Upper lobe of left lung (tissue), 6 donors: ENCODE measurements at regions not wholly inside any gene's neighbourhood (a gene's known extent, or its start where the extent isn't known, plus 50 kb on each side); places are given as distances from the start of the nearest gene placed in this dataset.

ENCODE experiments used
- ATAC-seq, 2 donors: fragments of 200-7000 bp; cut with Tn5 transposase; one replicate each; pipeline ENCODE4 v1.9.1; 2022; ENCODE audit warnings: mild to moderate bottlenecking in 2 of 2, moderate library complexity in 2 of 2; ENCODE audit not compliant: low FRiP score in 2 of 2
- DNase-seq, 2 donors: peaks; one replicate each; pipeline ENCODE4 v3.0.0-alpha.2; 2019 to 2020
- H3K27ac ChIP-seq, 4 donors: fragments of 200-600 bp; sonication (generic); one replicate each; pipeline ENCODE4 v1.5.1; 2016 to 2019
- H3K27me3 ChIP-seq, 4 donors: fragments of 200-600 bp; sonication (generic); one replicate each; pipeline ENCODE4 v1.5.1; 2017 to 2019
- H3K36me3 ChIP-seq, 4 donors: fragments of 200-600 bp; sonication (generic); one replicate each; pipeline ENCODE4 v1.5.1; 2016 to 2019
- H3K4me1 ChIP-seq, 4 donors: fragments of 200-600 bp; sonication (generic); one replicate each; pipeline ENCODE4 v1.5.1; 2018 to 2019
- H3K4me3 ChIP-seq, 4 donors: fragments of 200-600 bp; sonication (generic); one replicate each; pipeline ENCODE4 v1.5.1; 2017 to 2019; ENCODE audit warnings: mild to moderate bottlenecking in 2 of 4, moderate library complexity in 1 of 4
- H3K9me3 ChIP-seq, 4 donors: fragments of 200-600 bp; sonication (generic); one replicate each; pipeline ENCODE4 v1.5.1; 2018 to 2019
- CTCF ChIP-seq, 6 experiments: fragments of 450-650 bp in 4 of 6; fragments of 200-600 bp in 2 of 6; sonication (generic) in 2 of 6; IDR thresholded peaks; one replicate each; pipeline ENCODE4 v1.5.1; 2016 to 2019; ENCODE audit warnings: antibody characterized with exemption in 6 of 6
- EP300 ChIP-seq, 4 donors: sonication (generic); formaldehyde crosslinking; IDR thresholded peaks; one replicate each; pipeline ENCODE4 v1.5.1; 2017; ENCODE audit warnings: antibody characterized with exemption in 4 of 4, control low read depth in 2 of 4
- POLR2A ChIP-seq, 4 donors: fragments of 450-650 bp; IDR thresholded peaks; one replicate each; pipeline ENCODE4 v1.5.1; 2016 to 2017; ENCODE audit warnings: antibody characterized with exemption in 4 of 4, mild to moderate bottlenecking in 2 of 4
- POLR2AphosphoS5 ChIP-seq, 2 donors: sonication (generic); formaldehyde crosslinking; IDR thresholded peaks; one replicate each; pipeline ENCODE4 v1.5.1; 2017; ENCODE audit warnings: antibody characterized with exemption in 2 of 2
- WGBS, 2 donors: methylation state at CpG; one replicate each; pipeline ENCODE4 v1.1.5; 2017 to 2018; 5-methylcytosine and 5-hydroxymethylcytosine counted together
- donor health status: DM: no; HTN: no; CAD: no; lungs with moderate emphysema.
- donor health status: DM: no; HTN: yes; CAD: no; lungs with severe emphysema.

DNA sequence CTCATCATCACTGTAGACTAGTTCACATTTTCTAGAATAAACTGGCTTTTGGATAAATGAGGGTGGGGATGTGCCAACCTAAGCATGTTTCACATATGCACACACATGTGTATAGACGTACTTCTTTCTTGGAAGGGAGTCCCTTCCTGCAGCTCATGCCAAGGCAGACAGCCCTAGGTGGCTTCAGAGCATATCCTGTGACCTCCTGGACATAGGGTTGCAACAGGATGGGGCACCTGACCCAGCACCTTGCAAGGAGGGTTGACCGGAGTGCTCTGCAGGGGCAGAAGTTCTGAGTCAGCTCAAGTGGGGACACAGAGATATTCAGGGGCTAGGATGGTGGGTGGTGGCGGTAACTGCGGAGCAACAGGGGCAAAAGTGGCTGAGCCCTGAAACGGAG is 68.6 kb upstream of the RALGAPA2 start:
- 89 to 90% methylated on average over 5 of the region's 5 CpGs for WGBS, 2 donors
- Histone ChIP-seq H3K27ac (peak overlapping the region; percentile 4 to 67 (median 57)), H3K4me1 (peaks cover 13 to 20% (median 19%) of the 10 kb centered on the region in 4 donors), H3K36me3 (no peaks in the 10 kb centered on the region), H3K27me3 (no peaks in the 10 kb centered on the region), H3K4me3 (no peak overlapping the region), H3K9me3 (no peaks in the 10 kb centered on the region)
- TF ChIP-seq CTCF (IDR thresholded peaks at IDR 0.05) (no peak), EP300 (IDR thresholded peaks at IDR 0.05) (no peak), POLR2A (IDR thresholded peaks at IDR 0.05) (no peak), POLR2AphosphoS5 (IDR thresholded peaks at IDR 0.05) (no peak)
- no peak for DNase-seq
- ATAC-seq = no peak

GRCh38 chr20:20780127-20780824 is 67.8 kb upstream of the RALGAPA2 start:
- 42 to 45% methylated on average over 7 of the region's 7 CpGs for WGBS, 2 donors
- Histone ChIP-seq H3K9me3 (no peaks in the 10 kb centered on the region), H3K4me1 (peaks cover 13 to 20% (median 19%) of the 10 kb centered on the region in 4 donors), H3K27ac (peak overlapping the region; percentile 53 to 67 (median 59)), H3K36me3 (no peaks in the 10 kb centered on the region), H3K27me3 (no peaks in the 10 kb centered on the region), H3K4me3 (no peak overlapping the region)
- ATAC-seq = peak; percentile 92 to 94
- DNase-seq = peak in 1 of 2 donors; percentile 94
- TF ChIP-seq CTCF (IDR thresholded peaks at IDR 0.05) (no peak), EP300 (IDR thresholded peaks at IDR 0.05) (no peak), POLR2AphosphoS5 (IDR thresholded peaks at IDR 0.05) (peak; percentile 9 to 38), POLR2A (IDR thresholded peaks at IDR 0.05) (peak in 1 of 4 donors; percentile 34)

DNA sequence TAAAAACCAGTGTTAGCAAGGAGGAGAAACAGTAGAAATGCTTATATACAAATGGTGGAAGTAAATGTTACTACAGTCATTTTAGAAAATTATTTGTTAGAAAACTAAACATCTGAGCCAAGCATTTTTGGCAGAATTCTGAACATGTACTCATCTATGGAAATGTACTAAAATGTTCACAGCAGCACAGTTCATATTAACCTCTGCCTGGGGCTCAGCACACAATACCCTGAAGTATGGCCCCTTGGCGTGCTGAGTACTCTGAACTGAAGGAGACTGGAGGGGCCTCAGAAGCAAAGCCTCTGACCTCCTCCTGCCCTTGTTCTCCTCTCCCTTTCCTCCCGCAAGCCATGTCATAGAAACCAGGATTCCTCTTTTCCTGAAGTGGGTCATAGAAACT is 66.2 kb upstream of the RALGAPA2 start:
- no peaks in the 10 kb centered on the region for H3K36me3 ChIP-seq
- no peaks in the 10 kb centered on the region for H3K9me3 ChIP-seq
- no peak for DNase-seq
- 90 to 91% methylated on average over 2 of the region's 2 CpGs for WGBS, 2 donors
- H3K4me3 ChIP-seq = no peak overlapping the region
- no peak for TF ChIP-seq CTCF (IDR thresholded peaks at IDR 0.05)
- TF ChIP-seq POLR2AphosphoS5 (IDR thresholded peaks at IDR 0.05) = no peak
- TF ChIP-seq POLR2A (IDR thresholded peaks at IDR 0.05) = no peak
- no peak for TF ChIP-seq EP300 (IDR thresholded peaks at IDR 0.05)
- H3K4me1 ChIP-seq = peaks cover 13 to 20% (median 19%) of the 10 kb centered on the region in 4 donors
- H3K27me3 ChIP-seq = no peaks in the 10 kb centered on the region
- H3K27ac ChIP-seq = no peak overlapping the region
- ATAC-seq = no peak

DNA sequence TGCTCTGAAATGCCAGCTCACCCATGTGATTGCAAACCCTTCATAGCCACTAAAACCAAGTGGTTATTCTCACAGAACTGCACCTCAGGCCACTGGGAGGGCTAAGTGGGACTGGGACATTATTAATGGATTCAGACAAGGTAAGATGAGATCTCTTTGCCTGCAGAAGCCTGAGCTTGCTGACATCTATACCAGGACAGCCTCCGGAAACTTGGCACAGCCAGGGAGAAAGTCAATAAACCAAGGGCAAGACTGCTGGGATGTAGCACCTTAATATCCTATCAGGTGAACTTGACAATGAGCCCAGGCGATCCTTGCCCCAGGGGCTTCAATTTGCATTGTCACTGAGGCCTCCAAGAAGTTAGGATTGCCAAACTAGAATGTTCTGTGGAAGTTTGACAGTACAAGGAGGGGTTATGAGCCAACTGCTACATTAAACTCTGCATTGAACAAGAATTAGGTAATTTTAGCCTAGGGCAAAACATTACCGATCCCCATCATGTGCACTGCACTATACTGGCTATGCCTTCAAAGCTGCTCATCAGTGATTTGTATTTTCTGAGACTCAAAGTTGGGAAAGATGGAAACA is 60.1 kb upstream of the RALGAPA2 start:
- WGBS, 2 donors = 84 to 95% methylated on average over 1 to 3 of the region's 3 CpGs
- no peaks in the 10 kb centered on the region for H3K4me1 ChIP-seq
- ATAC-seq = no peak
- no peak for DNase-seq
- H3K36me3 ChIP-seq = no peaks in the 10 kb centered on the region
- no peak overlapping the region for H3K27ac ChIP-seq
- H3K9me3 ChIP-seq = no peaks in the 10 kb centered on the region
- no peak for TF ChIP-seq POLR2AphosphoS5 (IDR thresholded peaks at IDR 0.05)
- no peak for TF ChIP-seq EP300 (IDR thresholded peaks at IDR 0.05)
- TF ChIP-seq CTCF (IDR thresholded peaks at IDR 0.05) = no peak
- H3K27me3 ChIP-seq = no peaks in the 10 kb centered on the region
- no peak overlapping the region for H3K4me3 ChIP-seq
